Hepatocyte (in vitro differentiated cells): ENCODE measurements at regions not wholly inside any gene's neighbourhood (a gene's known extent, or its start where the extent isn't known, plus 50 kb on each side); places are given as distances from the start of the nearest gene placed in this dataset.

ENCODE experiments used
- EZH2phosphoT487 ChIP-seq: fragments of 200-600 bp; sonication (generic); IDR thresholded peaks from one replicate; pipeline ENCODE4 v1.6.1; 2018; ENCODE audit warnings: antibody characterized with exemption, mild to moderate bottlenecking, low read depth, moderate library complexity; ENCODE audit not compliant: unreplicated experiment, severe bottlenecking
- TF ChIP-seq, protein P1 (sequence below): fragments of 200-600 bp; sonication (generic); IDR thresholded peaks from 2 replicates; pipeline ENCODE4 v1.5.1; 2016; ENCODE audit warnings: antibody characterized with exemption, mild to moderate bottlenecking; ENCODE audit not compliant: poor library complexity

- TF ChIP-seq, protein P1, sequence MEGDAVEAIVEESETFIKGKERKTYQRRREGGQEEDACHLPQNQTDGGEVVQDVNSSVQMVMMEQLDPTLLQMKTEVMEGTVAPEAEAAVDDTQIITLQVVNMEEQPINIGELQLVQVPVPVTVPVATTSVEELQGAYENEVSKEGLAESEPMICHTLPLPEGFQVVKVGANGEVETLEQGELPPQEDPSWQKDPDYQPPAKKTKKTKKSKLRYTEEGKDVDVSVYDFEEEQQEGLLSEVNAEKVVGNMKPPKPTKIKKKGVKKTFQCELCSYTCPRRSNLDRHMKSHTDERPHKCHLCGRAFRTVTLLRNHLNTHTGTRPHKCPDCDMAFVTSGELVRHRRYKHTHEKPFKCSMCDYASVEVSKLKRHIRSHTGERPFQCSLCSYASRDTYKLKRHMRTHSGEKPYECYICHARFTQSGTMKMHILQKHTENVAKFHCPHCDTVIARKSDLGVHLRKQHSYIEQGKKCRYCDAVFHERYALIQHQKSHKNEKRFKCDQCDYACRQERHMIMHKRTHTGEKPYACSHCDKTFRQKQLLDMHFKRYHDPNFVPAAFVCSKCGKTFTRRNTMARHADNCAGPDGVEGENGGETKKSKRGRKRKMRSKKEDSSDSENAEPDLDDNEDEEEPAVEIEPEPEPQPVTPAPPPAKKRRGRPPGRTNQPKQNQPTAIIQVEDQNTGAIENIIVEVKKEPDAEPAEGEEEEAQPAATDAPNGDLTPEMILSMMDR = no peak
- TF ChIP-seq EZH2phosphoT487 = no peak
Observed at GRCh38 chr2:18820966-18821365, 231.6 kb upstream of the NT5C1B start.
